Liver (tissue), 8 donors: ENCODE measurements at regions not wholly inside any gene's neighbourhood (a gene's known extent, or its start where the extent isn't known, plus 50 kb on each side); places are given as distances from the start of the nearest gene placed in this dataset.
A peak's percentile ranks its signal among the peaks of the same experiment; 100 is the strongest.

ENCODE experiments used
- DNase-seq: peaks from one replicate; pipeline ENCODE4 v3.0.0-alpha.2; 2017; ENCODE audit warnings: low spot score
- H3K27ac ChIP-seq, 2 donors: one replicate each; pipeline ENCODE4 v1.7.0; 2013; ENCODE audit warnings: inconsistent platforms in 2 of 2, low read length in 2 of 2, control low read depth in 1 of 2, low read depth in 1 of 2, mild to moderate bottlenecking in 1 of 2
- H3K27me3 ChIP-seq, 4 donors: one replicate each; pipeline versions ENCODE4 v1.6.1 to v1.7.0; 2013; ENCODE audit warnings: low read length in 3 of 4, inconsistent platforms in 1 of 4, mild to moderate bottlenecking in 1 of 4, moderate library complexity in 1 of 4; ENCODE audit not compliant: control insufficient read depth in 4 of 4, insufficient read depth in 4 of 4
- H3K36me3 ChIP-seq, 4 donors: one replicate each; pipeline versions ENCODE4 v1.6.1 to v1.7.0; 2013; ENCODE audit warnings: low read length in 3 of 4, mild to moderate bottlenecking in 3 of 4, low read depth in 1 of 4, moderate library complexity in 1 of 4; ENCODE audit not compliant: control insufficient read depth in 4 of 4, insufficient read depth in 3 of 4
- H3K4me1 ChIP-seq, 4 donors: one replicate each; pipeline versions ENCODE4 v1.6.1 to v1.7.0; 2013; ENCODE audit warnings: low read length in 3 of 4, mild to moderate bottlenecking in 3 of 4, moderate library complexity in 1 of 4; ENCODE audit not compliant: control insufficient read depth in 4 of 4, insufficient read depth in 4 of 4
- H3K4me3 ChIP-seq, 3 donors: one replicate each; pipeline versions ENCODE4 v1.6.1 to v1.7.0; 2013; ENCODE audit warnings: low read length in 3 of 3, control low read depth in 1 of 3, low read depth in 1 of 3, mild to moderate bottlenecking in 1 of 3
- H3K9ac ChIP-seq, 2 donors: one replicate each; pipeline ENCODE4 v1.7.0; 2013; ENCODE audit warnings: low read length in 2 of 2, mild to moderate bottlenecking in 2 of 2, moderate library complexity in 2 of 2, control low read depth in 1 of 2, low read depth in 1 of 2
- H3K9me3 ChIP-seq, 4 donors: one replicate each; pipeline versions ENCODE4 v1.6.1 to v1.7.0; 2013; ENCODE audit warnings: low read length in 3 of 4; ENCODE audit not compliant: control insufficient read depth in 4 of 4
- EGR1 ChIP-seq, 2 donors: IDR thresholded peaks; 2 replicates each; pipeline ENCODE4 v1.6.1; 2016 to 2018; ENCODE audit warnings: antibody characterized with exemption in 2 of 2, low read depth in 2 of 2
- FOXA2 ChIP-seq: IDR thresholded peaks from 2 replicates; pipeline ENCODE4 v1.6.1; 2016; ENCODE audit warnings: antibody characterized with exemption
- HNF4A ChIP-seq, 2 donors: conservative IDR thresholded peaks; 2 replicates each; pipeline ENCODE4 v1.6.1; 2016; ENCODE audit warnings: antibody characterized with exemption in 2 of 2, mild to moderate bottlenecking in 2 of 2
- HNF4G ChIP-seq: IDR thresholded peaks from 2 replicates; pipeline ENCODE4 v1.6.1; 2016; ENCODE audit warnings: antibody characterized with exemption
- JUND ChIP-seq, 2 donors: IDR thresholded peaks; 2 replicates each; pipeline ENCODE4 v1.6.1; 2016; ENCODE audit warnings: antibody characterized with exemption in 2 of 2
- RAD21 ChIP-seq, 2 donors: IDR thresholded peaks; 2 replicates each; pipeline ENCODE4 v1.6.1; 2016; ENCODE audit warnings: antibody characterized with exemption in 2 of 2, mild to moderate bottlenecking in 2 of 2
- RXRA ChIP-seq, 2 donors: IDR thresholded peaks; 2 replicates each; pipeline ENCODE4 v1.6.1; 2017 to 2018; ENCODE audit warnings: antibody characterized with exemption in 2 of 2, mild to moderate bottlenecking in 1 of 2
- SP1 ChIP-seq: IDR thresholded peaks from 2 replicates; pipeline ENCODE4 v1.6.1; 2018; ENCODE audit warnings: antibody characterized with exemption, mild to moderate bottlenecking
- TAF1 ChIP-seq: conservative IDR thresholded peaks from 2 replicates; pipeline ENCODE4 v1.6.1; 2016; ENCODE audit warnings: antibody characterized with exemption, mild to moderate bottlenecking
- WGBS: extraction: QIAGEN DNeasy Blood & Tissue Kit; methylation state at CpG from one replicate; pipeline ENCODE4 v1.1.7; 2013; 5-methylcytosine and 5-hydroxymethylcytosine counted together
- TF ChIP-seq, protein P1 (sequence below): IDR thresholded peaks from 2 replicates; pipeline ENCODE4 v1.6.1; 2016; ENCODE audit warnings: antibody characterized with exemption
- TF ChIP-seq, protein P2 (sequence below): IDR thresholded peaks from 2 replicates; pipeline ENCODE4 v1.6.1; 2016; ENCODE audit warnings: antibody characterized with exemption
- TF ChIP-seq, protein P3 (sequence below): IDR thresholded peaks from 2 replicates; pipeline ENCODE4 v1.6.1; 2016; ENCODE audit warnings: antibody characterized with exemption
- TF ChIP-seq, protein P4 (sequence below): fragments of 150-350 bp; IDR thresholded peaks from 2 replicates; pipeline ENCODE4 v1.5.1; 2017; ENCODE audit warnings: improper control_type of control experiment, low read depth, low read length; ENCODE audit not compliant: missing input control
- donor health status: healthy.
- donor health status: healthy.
- donor health status: healthy.
- donor health status: healthy.
- donor health status: healthy.

DNA sequence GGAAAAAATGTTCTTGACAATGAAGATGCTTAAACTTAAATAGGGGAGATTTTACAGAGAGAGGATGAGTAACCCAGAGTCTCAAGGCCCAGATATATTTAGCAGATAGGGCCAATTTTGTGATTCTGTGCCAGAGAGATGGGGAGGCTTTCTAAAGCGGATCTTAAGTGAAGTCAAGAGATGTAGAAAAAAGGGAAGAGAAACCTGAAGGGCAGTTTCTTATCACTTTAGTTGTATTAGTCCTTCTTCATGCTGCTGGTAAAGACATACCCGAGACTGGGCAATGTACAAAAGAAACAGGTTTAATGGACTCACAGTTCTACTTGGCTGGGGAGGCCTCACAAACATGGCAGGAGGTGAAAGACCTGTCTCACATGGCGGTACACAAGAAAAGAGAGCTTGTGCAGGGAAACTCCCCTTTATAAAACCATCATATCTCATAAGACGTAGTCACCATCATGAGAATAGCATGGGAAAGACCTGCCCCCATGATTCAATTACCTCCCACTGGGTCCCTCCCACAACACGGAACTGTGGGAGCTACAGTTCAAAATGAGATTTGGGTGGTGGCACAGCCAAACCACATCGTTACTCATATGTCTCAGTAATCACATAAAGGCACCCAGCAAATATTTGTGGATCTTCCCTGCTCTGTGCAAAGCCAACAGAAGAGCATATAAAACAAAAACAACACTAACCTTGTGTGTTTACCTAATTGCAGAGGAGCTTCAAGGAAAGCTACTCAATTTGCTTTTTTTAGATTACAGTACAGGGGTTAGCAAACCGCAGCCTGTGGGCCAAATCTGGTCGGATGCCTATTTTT, 102.6 kb upstream of the MYCBP2 start:
- Histone ChIP-seq H3K4me3 (no peak overlapping the region), H3K36me3 (no peaks in the 10 kb centered on the region), H3K4me1 (peaks cover 0 to 8% (median 5%) of the 10 kb centered on the region in 4 donors), H3K9me3 (no peaks in the 10 kb centered on the region), H3K27me3 (no peaks in the 10 kb centered on the region), H3K27ac (no peak overlapping the region), H3K9ac (no peak overlapping the region)
- 77% methylated on average over 8 of the region's 8 CpGs for WGBS
- TF ChIP-seq FOXA2 (no peak), HNF4G (no peak), HNF4A (conservative IDR thresholded peaks at IDR 0.05) (no peak), EGR1 (IDR thresholded peaks at IDR 0.05; ENCODE audit: low read depth in 2 of 2) (no peak), TAF1 (no peak), RAD21 (IDR thresholded peaks at IDR 0.05) (no peak), JUND (IDR thresholded peaks at IDR 0.05) (no peak), SP1 (no peak)
- TF ChIP-seq, protein P1, sequence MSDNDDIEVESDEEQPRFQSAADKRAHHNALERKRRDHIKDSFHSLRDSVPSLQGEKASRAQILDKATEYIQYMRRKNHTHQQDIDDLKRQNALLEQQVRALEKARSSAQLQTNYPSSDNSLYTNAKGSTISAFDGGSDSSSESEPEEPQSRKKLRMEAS: no peak
- TF ChIP-seq, protein P2, sequence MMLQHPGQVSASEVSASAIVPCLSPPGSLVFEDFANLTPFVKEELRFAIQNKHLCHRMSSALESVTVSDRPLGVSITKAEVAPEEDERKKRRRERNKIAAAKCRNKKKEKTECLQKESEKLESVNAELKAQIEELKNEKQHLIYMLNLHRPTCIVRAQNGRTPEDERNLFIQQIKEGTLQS: no peak
- DNase-seq: no peak

DNA sequence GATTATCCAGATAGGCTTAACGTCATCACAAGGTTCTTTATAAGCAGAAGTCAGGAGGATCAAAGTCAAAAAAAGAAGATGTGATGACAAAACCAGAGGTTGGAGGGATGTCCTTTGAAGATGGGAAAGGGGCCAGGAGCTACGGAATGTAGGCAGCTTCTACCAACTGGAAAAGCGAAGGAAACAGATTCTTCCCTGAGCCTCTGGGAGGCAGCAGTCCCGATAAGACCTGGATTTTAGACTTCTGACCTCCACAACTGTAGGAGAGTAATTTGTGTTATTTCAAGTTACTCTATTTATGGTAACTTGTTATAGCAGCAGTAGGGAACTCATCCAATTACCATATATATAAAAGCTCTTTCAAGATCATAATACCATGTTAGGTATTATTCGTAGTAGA, 98.8 kb upstream of the MYCBP2 start:
- H3K4me1 ChIP-seq: no peaks in the 10 kb centered on the region
- H3K36me3 ChIP-seq: no peaks in the 10 kb centered on the region
- no peak overlapping the region for H3K9ac ChIP-seq
- 75% methylated on average over 5 of the region's 5 CpGs for WGBS
- no peak overlapping the region for H3K27ac ChIP-seq
- no peaks in the 10 kb centered on the region for H3K27me3 ChIP-seq
- TF ChIP-seq EGR1 (IDR thresholded peaks at IDR 0.05; ENCODE audit: low read depth in 2 of 2): no peak
- TF ChIP-seq, protein P1: no peak
- peak in 1 of 2 donors; percentile 9 for TF ChIP-seq RAD21 (IDR thresholded peaks at IDR 0.05)
- TF ChIP-seq, protein P3, sequence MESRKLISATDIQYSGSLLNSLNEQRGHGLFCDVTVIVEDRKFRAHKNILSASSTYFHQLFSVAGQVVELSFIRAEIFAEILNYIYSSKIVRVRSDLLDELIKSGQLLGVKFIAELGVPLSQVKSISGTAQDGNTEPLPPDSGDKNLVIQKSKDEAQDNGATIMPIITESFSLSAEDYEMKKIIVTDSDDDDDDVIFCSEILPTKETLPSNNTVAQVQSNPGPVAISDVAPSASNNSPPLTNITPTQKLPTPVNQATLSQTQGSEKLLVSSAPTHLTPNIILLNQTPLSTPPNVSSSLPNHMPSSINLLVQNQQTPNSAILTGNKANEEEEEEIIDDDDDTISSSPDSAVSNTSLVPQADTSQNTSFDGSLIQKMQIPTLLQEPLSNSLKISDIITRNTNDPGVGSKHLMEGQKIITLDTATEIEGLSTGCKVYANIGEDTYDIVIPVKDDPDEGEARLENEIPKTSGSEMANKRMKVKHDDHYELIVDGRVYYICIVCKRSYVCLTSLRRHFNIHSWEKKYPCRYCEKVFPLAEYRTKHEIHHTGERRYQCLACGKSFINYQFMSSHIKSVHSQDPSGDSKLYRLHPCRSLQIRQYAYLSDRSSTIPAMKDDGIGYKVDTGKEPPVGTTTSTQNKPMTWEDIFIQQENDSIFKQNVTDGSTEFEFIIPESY: no peak
- H3K4me3 ChIP-seq: no peak overlapping the region
- H3K9me3 ChIP-seq: no peaks in the 10 kb centered on the region
- no peak for DNase-seq

DNA sequence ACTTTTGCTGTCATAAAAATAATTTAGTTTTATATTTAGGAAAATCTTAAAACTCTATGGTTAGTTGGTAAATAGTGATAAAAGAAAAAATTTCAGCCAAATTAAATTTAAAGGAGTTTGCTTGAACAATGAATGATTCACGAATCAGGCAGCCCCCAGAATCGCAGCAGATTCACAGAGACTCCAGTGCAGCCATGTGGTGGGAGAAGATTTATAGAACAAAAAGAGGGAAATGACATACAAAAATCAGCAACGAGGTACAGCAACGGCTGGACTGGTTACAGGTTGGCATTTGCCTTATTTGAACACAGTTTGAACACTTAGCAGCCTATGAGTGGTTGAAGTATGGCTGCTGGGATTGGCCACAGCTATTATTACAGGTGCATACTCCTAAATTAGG, 96.4 kb upstream of the MYCBP2 start:
- H3K9me3 ChIP-seq: no peaks in the 10 kb centered on the region
- WGBS: 76% methylated on average over 4 of the region's 4 CpGs
- no peaks in the 10 kb centered on the region for H3K4me1 ChIP-seq
- H3K27me3 ChIP-seq: no peaks in the 10 kb centered on the region
- TF ChIP-seq, protein P4, sequence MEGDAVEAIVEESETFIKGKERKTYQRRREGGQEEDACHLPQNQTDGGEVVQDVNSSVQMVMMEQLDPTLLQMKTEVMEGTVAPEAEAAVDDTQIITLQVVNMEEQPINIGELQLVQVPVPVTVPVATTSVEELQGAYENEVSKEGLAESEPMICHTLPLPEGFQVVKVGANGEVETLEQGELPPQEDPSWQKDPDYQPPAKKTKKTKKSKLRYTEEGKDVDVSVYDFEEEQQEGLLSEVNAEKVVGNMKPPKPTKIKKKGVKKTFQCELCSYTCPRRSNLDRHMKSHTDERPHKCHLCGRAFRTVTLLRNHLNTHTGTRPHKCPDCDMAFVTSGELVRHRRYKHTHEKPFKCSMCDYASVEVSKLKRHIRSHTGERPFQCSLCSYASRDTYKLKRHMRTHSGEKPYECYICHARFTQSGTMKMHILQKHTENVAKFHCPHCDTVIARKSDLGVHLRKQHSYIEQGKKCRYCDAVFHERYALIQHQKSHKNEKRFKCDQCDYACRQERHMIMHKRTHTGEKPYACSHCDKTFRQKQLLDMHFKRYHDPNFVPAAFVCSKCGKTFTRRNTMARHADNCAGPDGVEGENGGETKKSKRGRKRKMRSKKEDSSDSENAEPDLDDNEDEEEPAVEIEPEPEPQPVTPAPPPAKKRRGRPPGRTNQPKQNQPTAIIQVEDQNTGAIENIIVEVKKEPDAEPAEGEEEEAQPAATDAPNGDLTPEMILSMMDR: no peak
- TF ChIP-seq TAF1: no peak
- TF ChIP-seq, protein P1: no peak
- no peak for TF ChIP-seq RXRA (IDR thresholded peaks at IDR 0.05)
- no peak for TF ChIP-seq RAD21 (IDR thresholded peaks at IDR 0.05)
- no peak overlapping the region for H3K27ac ChIP-seq
- H3K9ac ChIP-seq: no peak overlapping the region
- DNase-seq: no peak
- no peak overlapping the region for H3K4me3 ChIP-seq
- H3K36me3 ChIP-seq: no peaks in the 10 kb centered on the region
